Ovary (tissue), 7 donors: ENCODE measurements at regions not wholly inside any gene's neighbourhood (a gene's known extent, or its start where the extent isn't known, plus 50 kb on each side); places are given as distances from the start of the nearest gene placed in this dataset.
"Not testable (repeated sequence)": the region's sequence is repeated elsewhere in the genome, so short reads cannot be mapped to it uniquely, and the experiment has no call there.

Source experiments
- DNase-seq, 5 donors: peaks; one replicate each; pipeline ENCODE4 v3.0.0-alpha.2; 2019 to 2020
- H3K27ac ChIP-seq, 2 donors: fragments of 200-600 bp; one replicate each; pipeline versions ENCODE4 v1.5.1 to v1.8.0; 2019 to 2022
- H3K27me3 ChIP-seq: fragments of 200-600 bp; one replicate; pipeline ENCODE4 v1.8.0; 2022
- H3K36me3 ChIP-seq: fragments of 200-600 bp; sonication (generic); one replicate; pipeline ENCODE4 v1.5.1; 2019
- H3K4me1 ChIP-seq: one replicate; pipeline ENCODE4 v1.8.1; 2013; ENCODE audit warnings: mild to moderate bottlenecking, moderate library complexity; ENCODE audit not compliant: insufficient read depth
- H3K4me3 ChIP-seq: fragments of 200-600 bp; sonication (generic); one replicate; pipeline ENCODE4 v1.5.1; 2017
- H3K9me3 ChIP-seq, 2 donors: fragments of 200-600 bp in 1 of 2; sonication (generic) in 1 of 2; one replicate each; pipeline versions ENCODE4 v1.5.1 to v1.8.1; 2013 to 2019; ENCODE audit warnings: mild to moderate bottlenecking in 1 of 2, moderate library complexity in 1 of 2
- EP300 ChIP-seq: sonication (generic); formaldehyde crosslinking; IDR thresholded peaks from one replicate; pipeline ENCODE4 v1.6.1; 2017; ENCODE audit warnings: antibody characterized with exemption
- POLR2A ChIP-seq: fragments of 450-650 bp; IDR thresholded peaks from one replicate; pipeline ENCODE4 v1.6.1; 2017; ENCODE audit warnings: antibody characterized with exemption, mild to moderate bottlenecking, moderate library complexity
- WGBS, 3 donors: extraction: QIAGEN DNeasy Blood & Tissue Kit in 1 of 3; methylation state at CpG; one replicate each; pipeline versions ENCODE4 v1.1.5 to v1.1.7; 2013 to 2017; 5-methylcytosine and 5-hydroxymethylcytosine counted together
- intact Hi-C, 4 donors: fragments of 100-400 bp; cut with DNase I; formaldehyde crosslinking; loops; one replicate each; pipeline versions ENCODE4 v1.11.0 to v1.15.1; 2022 to 2023
- TF ChIP-seq, protein P1 (sequence below), 3 donors: fragments of 450-650 bp in 2 of 3; fragments of 200-600 bp in 1 of 3; IDR thresholded peaks; one replicate each; pipeline versions ENCODE4 v1.5.1 to v1.8.0; 2016 to 2022; ENCODE audit warnings: antibody characterized with exemption in 3 of 3, mild to moderate bottlenecking in 1 of 3
- donor health status: DM: no; HTN: no; CAD: no; lungs with moderate emphysema.
- donor health status: DM: no; HTN: no; CAD: no.
- donor health status: Bipolar disorder and iron deficiency.
- donor health status: DM: no; HTN: no; CAD: no.
- donor health status: DM: yes; HTN: yes; CAD: no.

DNA sequence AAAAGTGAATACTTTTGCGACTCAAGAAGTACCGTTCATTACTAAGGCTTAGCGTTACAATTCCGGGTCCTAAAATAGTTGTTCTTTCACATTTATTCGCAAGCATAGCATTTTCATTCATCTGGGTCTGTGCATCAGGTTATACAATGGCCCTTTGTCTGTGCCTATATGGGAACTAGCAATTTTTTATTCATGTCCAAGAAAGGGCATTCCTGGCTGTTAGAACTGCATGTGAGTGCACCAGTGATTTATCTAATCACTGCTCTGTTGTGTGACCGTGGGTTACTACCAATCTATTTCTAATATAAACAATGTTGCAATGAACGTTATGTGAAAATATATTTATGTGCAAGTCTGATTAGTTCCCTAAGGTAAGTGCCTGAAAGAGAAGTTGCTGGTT is 63.8 kb downstream of the SPANXA1 start:
- 100% methylated on average over 3 of the region's 7 CpGs; no CpG with 5 or more reads in 2 of the 3 donors for WGBS, 3 donors
- H3K9me3 ChIP-seq, H3K27ac ChIP-seq, H3K27me3 ChIP-seq, H3K36me3 ChIP-seq, H3K4me1 ChIP-seq, DNase-seq, H3K4me3 ChIP-seq, intact Hi-C loops: not testable (repeated sequence)

DNA sequence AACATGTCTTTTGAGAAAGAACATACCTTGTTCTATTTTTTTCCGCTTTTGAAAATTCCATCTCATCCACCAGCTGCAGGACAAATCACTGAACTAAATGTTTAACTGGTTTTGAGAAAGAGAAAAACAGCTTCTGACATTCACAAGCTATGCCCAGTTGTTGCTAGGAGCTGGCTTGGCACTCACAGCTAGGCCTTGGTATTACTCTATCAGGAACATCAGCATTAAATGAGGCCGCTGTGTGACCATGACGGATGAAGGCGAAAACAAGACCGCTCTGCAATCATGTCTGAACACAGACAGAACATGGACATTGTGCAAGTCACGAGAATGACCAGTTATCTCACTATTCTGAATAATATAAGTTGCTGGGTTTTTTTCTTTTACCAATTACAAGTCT is 108.8 kb downstream of the SPANXA1 start:
- WGBS, 3 donors = 83 to 91% methylated on average over 3 to 4 of the region's 6 CpGs; no CpG with 5 or more reads in 1 of the 3 donors
- H3K27me3 ChIP-seq, H3K9me3 ChIP-seq, H3K4me3 ChIP-seq, H3K36me3 ChIP-seq, intact Hi-C loops, DNase-seq, H3K27ac ChIP-seq, H3K4me1 ChIP-seq: not testable (repeated sequence)

DNA sequence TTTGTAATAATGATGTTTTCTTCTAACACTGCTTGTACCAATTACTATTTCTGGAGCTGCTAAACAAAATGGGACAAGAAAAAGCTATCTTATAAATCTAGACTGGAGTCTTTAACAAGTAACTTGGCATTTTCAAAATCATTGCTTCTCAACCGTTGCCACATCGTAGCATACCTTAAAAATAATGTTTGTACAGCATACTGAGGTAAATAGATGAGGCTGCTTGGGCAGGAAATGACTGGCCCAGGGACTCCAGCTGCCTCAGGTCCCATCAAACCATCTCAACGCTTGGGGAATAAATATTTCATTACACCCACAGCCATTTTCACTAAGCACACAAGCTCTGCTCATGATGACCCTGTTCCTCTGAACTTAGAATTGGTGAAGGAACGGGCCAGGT is 115.1 kb downstream of the SPANXA1 start:
- no peaks in the 10 kb centered on the region for H3K9me3 ChIP-seq
- 65 to 70% (median 69%) methylated on average over 4 of the region's 4 CpGs for WGBS, 3 donors
- H3K4me1 ChIP-seq = no peaks in the 10 kb centered on the region
- intact Hi-C loops = no loop called here
- no peaks in the 10 kb centered on the region for H3K36me3 ChIP-seq
- TF ChIP-seq, protein P1, sequence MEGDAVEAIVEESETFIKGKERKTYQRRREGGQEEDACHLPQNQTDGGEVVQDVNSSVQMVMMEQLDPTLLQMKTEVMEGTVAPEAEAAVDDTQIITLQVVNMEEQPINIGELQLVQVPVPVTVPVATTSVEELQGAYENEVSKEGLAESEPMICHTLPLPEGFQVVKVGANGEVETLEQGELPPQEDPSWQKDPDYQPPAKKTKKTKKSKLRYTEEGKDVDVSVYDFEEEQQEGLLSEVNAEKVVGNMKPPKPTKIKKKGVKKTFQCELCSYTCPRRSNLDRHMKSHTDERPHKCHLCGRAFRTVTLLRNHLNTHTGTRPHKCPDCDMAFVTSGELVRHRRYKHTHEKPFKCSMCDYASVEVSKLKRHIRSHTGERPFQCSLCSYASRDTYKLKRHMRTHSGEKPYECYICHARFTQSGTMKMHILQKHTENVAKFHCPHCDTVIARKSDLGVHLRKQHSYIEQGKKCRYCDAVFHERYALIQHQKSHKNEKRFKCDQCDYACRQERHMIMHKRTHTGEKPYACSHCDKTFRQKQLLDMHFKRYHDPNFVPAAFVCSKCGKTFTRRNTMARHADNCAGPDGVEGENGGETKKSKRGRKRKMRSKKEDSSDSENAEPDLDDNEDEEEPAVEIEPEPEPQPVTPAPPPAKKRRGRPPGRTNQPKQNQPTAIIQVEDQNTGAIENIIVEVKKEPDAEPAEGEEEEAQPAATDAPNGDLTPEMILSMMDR (IDR thresholded peaks at IDR 0.05) = no peak
- TF ChIP-seq EP300 (no peak), POLR2A (no peak)
- H3K27me3 ChIP-seq = no peaks in the 10 kb centered on the region
- no peak overlapping the region for H3K27ac ChIP-seq
- no peak overlapping the region for H3K4me3 ChIP-seq
- no peak for DNase-seq

DNA sequence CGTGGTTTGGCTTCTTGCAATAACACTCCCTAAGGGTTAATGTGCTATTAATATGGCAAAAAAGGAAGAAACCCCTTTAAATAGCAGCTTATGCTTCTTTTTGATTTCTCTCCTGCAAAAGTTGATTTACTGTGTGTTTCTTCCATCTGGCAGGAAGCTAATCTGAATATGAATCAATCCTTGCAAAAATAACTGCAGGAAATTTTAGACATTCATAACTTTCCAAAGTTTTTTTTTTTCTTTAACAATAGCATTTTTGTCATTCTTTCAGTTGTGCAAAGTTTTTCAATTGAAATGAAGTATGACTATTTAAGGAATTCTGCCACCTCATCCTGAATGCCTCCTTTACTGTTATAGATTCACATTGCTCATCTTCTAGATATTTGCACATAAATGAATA is 115.6 kb downstream of the SPANXA1 start:
- intact Hi-C loops = no loop called here
- no peaks in the 10 kb centered on the region for H3K27me3 ChIP-seq

DNA sequence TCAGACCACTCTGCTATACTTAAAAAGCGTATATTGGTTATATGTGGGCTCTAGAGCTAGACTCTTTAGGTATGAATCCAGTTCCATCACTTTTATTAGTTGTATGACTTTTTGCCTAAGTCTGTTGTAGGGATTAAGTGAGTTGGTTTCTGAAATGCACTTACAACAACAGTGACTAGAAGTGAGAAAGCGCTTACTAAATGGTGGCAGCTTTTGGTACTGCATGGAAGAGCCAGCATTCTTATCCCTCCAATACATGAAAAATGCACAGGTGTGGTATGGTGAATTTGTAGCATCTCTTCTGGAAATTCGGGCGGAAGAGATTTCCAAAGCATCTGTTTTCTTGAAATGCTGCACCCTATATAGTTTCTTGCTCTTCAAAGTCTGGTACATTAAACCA is 117.1 kb downstream of the SPANXA1 start:
- Histone ChIP-seq H3K4me1 (no peaks in the 10 kb centered on the region), H3K27ac (no peak overlapping the region), H3K4me3 (no peak overlapping the region), H3K36me3 (no peaks in the 10 kb centered on the region), H3K9me3 (no peaks in the 10 kb centered on the region), H3K27me3 (no peaks in the 10 kb centered on the region)
- TF ChIP-seq, protein P1 (IDR thresholded peaks at IDR 0.05) = no peak
- TF ChIP-seq POLR2A (no peak), EP300 (no peak)
- DNase-seq = no peak
- WGBS, 3 donors = 66 to 78% (median 73%) methylated on average over 4 of the region's 4 CpGs
- intact Hi-C loops = no loop called here

More for the DNA sequence above, 115.6 kb downstream of the SPANXA1 start:
- Histone ChIP-seq H3K4me3 (no peak overlapping the region), H3K9me3 (no peaks in the 10 kb centered on the region), H3K36me3 (no peaks in the 10 kb centered on the region), H3K27ac (no peak overlapping the region), H3K4me1 (no peaks in the 10 kb centered on the region)
- WGBS, 3 donors = 20 to 26% (median 25%) methylated on average over 1 of the region's 1 CpG
- TF ChIP-seq POLR2A (no peak), EP300 (no peak)
- TF ChIP-seq, protein P1 (IDR thresholded peaks at IDR 0.05) = no peak
- DNase-seq = no peak

DNA sequence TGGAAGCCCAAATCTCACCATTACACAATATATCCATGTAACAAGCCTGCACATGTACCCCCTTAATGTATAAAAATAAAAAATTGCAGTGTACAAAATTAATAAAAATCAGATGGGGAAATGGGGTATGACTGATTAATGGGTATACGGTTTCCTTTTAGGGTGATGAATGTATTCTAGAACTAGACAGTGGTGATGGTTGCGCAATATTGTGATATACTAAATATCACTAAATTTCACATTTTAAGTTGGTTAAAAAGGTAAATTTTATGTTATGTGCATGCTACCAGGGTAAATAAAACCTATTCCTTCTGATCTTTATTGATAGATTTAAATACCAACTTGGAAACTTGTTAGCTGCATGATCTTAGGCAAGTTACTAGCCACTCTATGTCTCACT is 129.4 kb downstream of the SPANXA1 start:
- H3K4me3 ChIP-seq = no peak overlapping the region
- H3K27ac ChIP-seq = no peak overlapping the region
- H3K27me3 ChIP-seq = no peaks in the 10 kb centered on the region
- H3K4me1 ChIP-seq = no peaks in the 10 kb centered on the region
- 94 to 98% (median 97%) methylated on average over 2 of the region's 2 CpGs for WGBS, 3 donors
- no peaks in the 10 kb centered on the region for H3K36me3 ChIP-seq
- DNase-seq = no peak
- H3K9me3 ChIP-seq = no peaks in the 10 kb centered on the region
- intact Hi-C loops = no loop called here
- TF ChIP-seq POLR2A = no peak
